Suprapubic skin (tissue), 4 donors: ENCODE measurements at regions not wholly inside any gene's neighbourhood (a gene's known extent, or its start where the extent isn't known, plus 50 kb on each side); places are given as distances from the start of the nearest gene placed in this dataset.

Experiments
- DNase-seq, 2 donors: peaks; one replicate each; pipeline ENCODE4 v3.0.0-alpha.2; 2019; ENCODE audit warnings: low spot score in 2 of 2
- H3K27ac ChIP-seq: fragments of 200-600 bp; sonication (generic); one replicate; pipeline ENCODE4 v1.5.1; 2019
- H3K27me3 ChIP-seq: fragments of 200-600 bp; sonication (generic); one replicate; pipeline ENCODE4 v1.5.1; 2019
- H3K36me3 ChIP-seq: fragments of 200-600 bp; sonication (generic); one replicate; pipeline ENCODE4 v1.5.1; 2019
- H3K4me1 ChIP-seq: fragments of 200-600 bp; sonication (generic); one replicate; pipeline ENCODE4 v1.5.1; 2019
- H3K4me3 ChIP-seq: fragments of 200-600 bp; sonication (generic); one replicate; pipeline ENCODE4 v1.5.1; 2019; ENCODE audit warnings: mild to moderate bottlenecking
- H3K9me3 ChIP-seq: fragments of 200-600 bp; sonication (generic); one replicate; pipeline ENCODE4 v1.5.1; 2019
- EP300 ChIP-seq: sonication (generic); formaldehyde crosslinking; IDR thresholded peaks from one replicate; pipeline ENCODE4 v1.6.1; 2017; ENCODE audit warnings: antibody characterized with exemption
- POLR2A ChIP-seq, 2 donors: fragments of 450-650 bp; IDR thresholded peaks; one replicate each; pipeline ENCODE4 v1.6.1; 2017; ENCODE audit warnings: antibody characterized with exemption in 2 of 2, mild to moderate bottlenecking in 2 of 2, moderate library complexity in 2 of 2
- POLR2AphosphoS5 ChIP-seq, 3 donors: sonication (generic); formaldehyde crosslinking; IDR thresholded peaks; one replicate each; pipeline ENCODE4 v1.6.1; 2017; ENCODE audit warnings: antibody characterized with exemption in 3 of 3
- WGBS: methylation state at CpG from one replicate; pipeline ENCODE4 v1.1.5; 2018; 5-methylcytosine and 5-hydroxymethylcytosine counted together
- TF ChIP-seq, protein P1 (sequence below), 2 donors: fragments of 200-600 bp in 1 of 2; fragments of 450-650 bp in 1 of 2; sonication (generic) in 1 of 2; IDR thresholded peaks; one replicate each; pipeline ENCODE4 v1.5.1; 2016 to 2019; ENCODE audit warnings: antibody characterized with exemption in 2 of 2, mild to moderate bottlenecking in 1 of 2, moderate library complexity in 1 of 2

DNA sequence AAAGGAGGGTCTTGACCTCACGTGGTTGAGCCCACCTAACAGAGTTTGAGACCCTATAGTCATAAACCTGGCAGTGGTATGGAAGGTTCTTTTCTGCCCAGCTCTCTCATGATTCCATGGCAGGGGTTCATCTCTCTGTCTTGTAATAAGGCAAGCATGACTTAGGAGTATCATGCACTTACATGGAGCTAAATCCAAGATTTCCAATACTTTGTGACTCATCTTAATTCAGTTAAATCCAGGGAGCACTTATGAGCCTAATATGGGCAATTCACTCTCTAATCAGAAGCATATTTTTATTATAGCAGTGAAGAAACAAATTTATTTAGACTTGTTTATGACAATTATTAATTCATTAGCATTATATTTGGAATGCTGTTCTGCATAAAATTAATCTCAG lies 131.8 kb upstream of the CPSF6 start:
- H3K4me1 ChIP-seq: peaks cover 16% of the 10 kb centered on the region
- DNase-seq: no peak
- WGBS: 50% methylated on average over 1 of the region's 1 CpG
- H3K4me3 ChIP-seq: no peak overlapping the region
- H3K27me3 ChIP-seq: no peaks in the 10 kb centered on the region
- H3K9me3 ChIP-seq: no peaks in the 10 kb centered on the region
- TF ChIP-seq POLR2A (IDR thresholded peaks at IDR 0.05): no peak
- TF ChIP-seq EP300: no peak
- no peak for TF ChIP-seq POLR2AphosphoS5 (IDR thresholded peaks at IDR 0.05)
- TF ChIP-seq, protein P1, sequence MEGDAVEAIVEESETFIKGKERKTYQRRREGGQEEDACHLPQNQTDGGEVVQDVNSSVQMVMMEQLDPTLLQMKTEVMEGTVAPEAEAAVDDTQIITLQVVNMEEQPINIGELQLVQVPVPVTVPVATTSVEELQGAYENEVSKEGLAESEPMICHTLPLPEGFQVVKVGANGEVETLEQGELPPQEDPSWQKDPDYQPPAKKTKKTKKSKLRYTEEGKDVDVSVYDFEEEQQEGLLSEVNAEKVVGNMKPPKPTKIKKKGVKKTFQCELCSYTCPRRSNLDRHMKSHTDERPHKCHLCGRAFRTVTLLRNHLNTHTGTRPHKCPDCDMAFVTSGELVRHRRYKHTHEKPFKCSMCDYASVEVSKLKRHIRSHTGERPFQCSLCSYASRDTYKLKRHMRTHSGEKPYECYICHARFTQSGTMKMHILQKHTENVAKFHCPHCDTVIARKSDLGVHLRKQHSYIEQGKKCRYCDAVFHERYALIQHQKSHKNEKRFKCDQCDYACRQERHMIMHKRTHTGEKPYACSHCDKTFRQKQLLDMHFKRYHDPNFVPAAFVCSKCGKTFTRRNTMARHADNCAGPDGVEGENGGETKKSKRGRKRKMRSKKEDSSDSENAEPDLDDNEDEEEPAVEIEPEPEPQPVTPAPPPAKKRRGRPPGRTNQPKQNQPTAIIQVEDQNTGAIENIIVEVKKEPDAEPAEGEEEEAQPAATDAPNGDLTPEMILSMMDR (IDR thresholded peaks at IDR 0.05): no peak
- H3K36me3 ChIP-seq: no peaks in the 10 kb centered on the region
- H3K27ac ChIP-seq: no peak overlapping the region

DNA sequence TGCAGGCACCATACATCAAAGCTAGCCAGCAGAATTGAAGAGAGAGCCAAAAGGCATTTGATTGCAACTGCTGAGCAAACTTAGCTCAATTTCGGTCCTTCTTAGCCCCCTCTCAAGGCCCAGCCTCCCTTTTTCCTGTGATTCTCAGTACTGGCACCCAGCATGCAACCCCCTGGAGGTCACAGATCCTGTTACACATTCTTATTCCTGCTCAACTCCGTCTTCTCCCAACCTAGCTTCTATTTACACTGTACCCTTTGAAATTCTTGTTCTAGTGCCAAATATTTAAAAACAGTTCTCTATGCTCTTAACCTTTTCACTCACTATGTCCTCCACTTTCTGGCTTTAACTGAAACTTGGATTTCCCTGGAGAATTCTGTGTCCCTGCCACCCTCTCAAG lies 131.3 kb upstream of the CPSF6 start:
- H3K4me1 ChIP-seq: peaks cover 16% of the 10 kb centered on the region
- DNase-seq: no peak
- H3K4me3 ChIP-seq: no peak overlapping the region
- WGBS: 31% methylated on average over 2 of the region's 2 CpGs
- no peaks in the 10 kb centered on the region for H3K36me3 ChIP-seq
- TF ChIP-seq, protein P1 (IDR thresholded peaks at IDR 0.05): no peak
- no peak for TF ChIP-seq POLR2AphosphoS5 (IDR thresholded peaks at IDR 0.05)
- TF ChIP-seq EP300: no peak
- no peak for TF ChIP-seq POLR2A (IDR thresholded peaks at IDR 0.05)
- no peaks in the 10 kb centered on the region for H3K27me3 ChIP-seq
- no peaks in the 10 kb centered on the region for H3K9me3 ChIP-seq
- no peak overlapping the region for H3K27ac ChIP-seq

DNA sequence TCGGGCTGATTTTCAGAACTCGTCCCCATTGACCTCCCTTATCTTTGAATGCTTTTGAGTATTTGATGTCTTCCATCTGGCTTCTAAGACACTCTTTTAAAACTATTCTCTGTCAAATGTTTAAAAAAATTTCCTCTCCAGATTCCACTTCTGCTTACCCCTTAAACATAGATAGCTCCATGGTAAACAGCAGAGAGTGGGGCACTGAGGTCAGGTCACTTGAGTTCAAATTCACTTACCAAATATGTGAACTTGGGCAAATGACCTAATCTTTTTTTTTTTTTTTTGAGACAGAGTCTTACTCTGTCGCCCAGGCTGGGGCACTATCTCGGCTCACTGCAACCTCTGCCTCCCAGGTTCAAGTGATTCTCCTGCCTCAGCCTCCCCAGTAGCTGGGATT lies 126.8 kb upstream of the CPSF6 start:
- TF ChIP-seq, protein P1 (IDR thresholded peaks at IDR 0.05): no peak
- TF ChIP-seq POLR2A (IDR thresholded peaks at IDR 0.05): no peak
- no peaks in the 10 kb centered on the region for H3K9me3 ChIP-seq
- H3K4me1 ChIP-seq: peaks cover 7% of the 10 kb centered on the region
- no peaks in the 10 kb centered on the region for H3K27me3 ChIP-seq
- no peaks in the 10 kb centered on the region for H3K36me3 ChIP-seq
- no peak for DNase-seq
- H3K4me3 ChIP-seq: no peak overlapping the region
- no peak overlapping the region for H3K27ac ChIP-seq
- 54% methylated on average over 4 of the region's 4 CpGs for WGBS

DNA sequence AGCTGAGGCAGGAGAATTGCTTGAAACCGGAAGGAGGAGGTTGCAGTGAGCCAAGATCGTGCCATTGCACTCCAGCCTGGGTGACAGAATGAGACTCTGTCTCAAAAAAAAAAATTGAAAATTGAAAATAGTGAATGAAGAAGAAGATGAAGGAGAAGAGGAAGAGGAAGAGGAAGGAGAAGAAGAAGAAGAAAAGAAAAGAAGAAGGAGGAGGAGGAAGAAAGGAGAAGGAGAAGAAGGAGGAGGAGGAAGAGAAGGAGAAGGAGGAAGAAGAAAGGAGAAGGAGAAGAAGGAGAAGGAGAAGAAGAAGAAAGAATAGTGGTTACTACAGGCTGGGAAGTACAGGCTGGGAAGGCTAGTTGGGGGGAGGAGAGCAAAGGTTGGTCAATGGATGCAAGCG lies 124.3 kb upstream of the CPSF6 start:
- no peaks in the 10 kb centered on the region for H3K9me3 ChIP-seq
- DNase-seq: no peak
- TF ChIP-seq POLR2AphosphoS5 (IDR thresholded peaks at IDR 0.05): no peak
- no peak for TF ChIP-seq POLR2A (IDR thresholded peaks at IDR 0.05)
- WGBS: 67% methylated on average over 3 of the region's 3 CpGs
- no peak overlapping the region for H3K27ac ChIP-seq
- H3K27me3 ChIP-seq: no peaks in the 10 kb centered on the region
- no peak overlapping the region for H3K4me3 ChIP-seq
- H3K4me1 ChIP-seq: no peaks in the 10 kb centered on the region
- H3K36me3 ChIP-seq: no peaks in the 10 kb centered on the region

DNA sequence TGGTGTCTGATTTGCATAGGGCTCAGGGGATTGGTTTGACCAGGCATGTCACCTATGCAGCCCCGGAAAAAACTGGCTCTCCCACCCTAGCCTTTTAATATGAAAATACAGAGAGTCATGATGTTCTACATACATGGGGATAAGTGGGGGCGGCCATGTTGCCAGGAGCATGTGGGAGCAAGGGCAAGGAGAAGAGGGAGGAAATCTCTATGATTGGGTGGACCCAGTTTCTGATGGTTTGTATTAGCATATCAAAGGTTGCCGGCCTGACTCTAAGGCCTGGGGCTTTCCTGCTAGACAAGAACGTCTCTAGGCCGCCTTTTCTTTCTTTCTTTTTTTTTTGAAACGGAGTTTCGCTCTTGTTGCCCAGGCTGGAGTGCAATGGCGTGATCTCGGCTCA lies 123.4 kb upstream of the CPSF6 start:
- WGBS: 90% methylated on average over 9 of the region's 9 CpGs
- Histone ChIP-seq H3K27me3 (no peaks in the 10 kb centered on the region), H3K27ac (no peak overlapping the region), H3K36me3 (no peaks in the 10 kb centered on the region), H3K4me1 (no peaks in the 10 kb centered on the region), H3K4me3 (no peak overlapping the region), H3K9me3 (no peaks in the 10 kb centered on the region)
- TF ChIP-seq POLR2AphosphoS5 (IDR thresholded peaks at IDR 0.05): no peak
- no peak for TF ChIP-seq POLR2A (IDR thresholded peaks at IDR 0.05)
- TF ChIP-seq EP300: no peak
- TF ChIP-seq, protein P1 (IDR thresholded peaks at IDR 0.05): no peak
- DNase-seq: no peak

DNA sequence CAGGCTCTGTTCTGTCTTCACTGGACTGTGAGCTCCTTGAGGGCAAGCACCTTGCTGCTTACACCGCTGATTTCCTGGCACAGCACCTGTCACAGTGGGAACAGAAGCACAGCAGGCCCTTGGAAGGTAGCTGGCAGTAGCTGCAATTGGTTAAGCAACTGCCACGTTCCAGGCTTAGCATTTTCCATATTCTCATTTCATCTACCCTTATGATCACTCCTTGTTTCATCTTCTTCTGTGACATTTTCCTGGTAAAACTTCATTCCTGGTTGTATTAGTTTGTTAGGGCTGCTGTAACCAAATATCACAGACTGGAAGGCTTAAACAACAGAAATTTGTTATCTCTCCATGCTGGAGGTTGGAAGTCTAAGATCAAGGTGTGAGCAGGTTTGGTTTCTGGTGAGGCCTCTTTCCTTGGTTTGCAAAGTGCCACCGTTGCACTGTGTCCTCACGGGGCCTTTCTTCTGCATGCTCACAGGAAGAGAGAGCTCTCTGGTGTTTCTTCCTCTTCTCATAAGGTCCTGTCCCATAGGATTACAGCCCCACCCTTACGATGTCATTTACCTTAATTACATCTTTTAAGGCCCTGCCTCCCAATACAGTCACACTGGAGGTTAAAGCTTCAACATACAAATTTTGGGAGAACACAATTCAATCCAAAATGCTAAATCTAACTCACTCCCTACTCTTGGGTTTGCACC lies 121.7 kb upstream of the CPSF6 start:
- DNase-seq: no peak
- Histone ChIP-seq H3K4me3 (no peak overlapping the region), H3K9me3 (no peaks in the 10 kb centered on the region), H3K27me3 (no peaks in the 10 kb centered on the region), H3K4me1 (no peaks in the 10 kb centered on the region), H3K27ac (no peak overlapping the region), H3K36me3 (no peaks in the 10 kb centered on the region)
- TF ChIP-seq EP300 (no peak), POLR2AphosphoS5 (IDR thresholded peaks at IDR 0.05) (no peak), POLR2A (IDR thresholded peaks at IDR 0.05) (no peak)
- TF ChIP-seq, protein P1 (IDR thresholded peaks at IDR 0.05): no peak
- WGBS: 92% methylated on average over 5 of the region's 5 CpGs
